Stimulated activated CD8-positive, alpha-beta memory T cell treated with anti-CD3 and anti-CD28 coated beads, Interleukin-12 subunit alpha, Interleukin-12 subunit beta, amount 100 ng/mL, for 24 hours (primary cell): ENCODE measurements at regions not wholly inside any gene's neighbourhood (a gene's known extent, or its start where the extent isn't known, plus 50 kb on each side); places are given as distances from the start of the nearest gene placed in this dataset.

Experiments used
- DNase-seq: peaks from one replicate; pipeline ENCODE4 v3.0.0-alpha.2; 2020; ENCODE audit errors: extremely low read depth

DNA sequence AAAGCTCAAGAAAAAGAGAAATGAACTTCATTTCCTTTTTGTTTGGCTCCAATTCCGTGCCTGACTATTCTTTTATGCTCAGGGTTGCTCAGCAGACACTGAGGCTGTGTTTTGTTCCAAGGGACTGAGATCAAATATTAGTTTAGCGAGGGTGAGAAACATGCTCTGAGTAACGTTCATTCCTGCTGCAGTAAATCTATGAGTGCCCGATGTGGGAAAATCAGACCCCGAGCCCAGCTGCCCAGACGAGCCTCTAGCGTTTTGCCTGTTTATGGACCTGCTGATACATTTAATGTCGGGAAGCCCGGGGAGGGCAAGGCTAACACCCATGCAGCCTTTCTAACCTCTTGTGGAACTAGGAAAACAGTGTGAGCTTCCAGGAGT, 119.2 kb downstream of the VAPA start:
- DNase-seq = no peak

- DNase-seq = no peak
Observed at GRCh38 chr18:10035281-10035991, 121.6 kb downstream of the VAPA start.

DNA sequence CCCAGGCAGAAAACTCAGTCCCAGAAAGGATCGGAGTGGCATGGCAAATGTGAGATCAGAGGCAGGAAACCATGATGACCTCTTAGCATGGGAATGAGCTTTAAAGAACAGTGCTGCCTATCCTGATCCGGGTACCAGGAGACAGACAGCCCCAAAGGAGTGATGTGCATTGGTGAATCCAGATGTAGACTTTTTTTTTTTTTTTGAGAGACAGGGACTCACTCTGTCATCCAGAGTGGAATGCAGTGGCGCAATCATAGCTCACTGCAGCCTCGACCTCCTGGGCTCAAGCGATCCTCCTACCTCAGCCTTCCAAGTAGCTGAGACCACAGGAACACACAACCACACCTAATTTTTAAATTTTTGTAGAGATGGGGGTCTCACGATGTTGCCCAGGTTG, 122.7 kb downstream of the VAPA start:
- DNase-seq = no peak

- no peak for DNase-seq
Observed at GRCh38 chr18:10037181-10037580, 123.4 kb downstream of the VAPA start.

GRCh38 chr18:10038268-10038667, 124.5 kb downstream of the VAPA start:
- no peak for DNase-seq

- no peak for DNase-seq
Observed at GRCh38 chr18:10040287-10041011, 126.6 kb downstream of the VAPA start.

GRCh38 chr18:10041180-10041579, 127.4 kb downstream of the VAPA start:
- DNase-seq = no peak

GRCh38 chr18:10042492-10042891, 128.7 kb downstream of the VAPA start:
- no peak for DNase-seq

GRCh38 chr18:10044054-10044453, 130.2 kb downstream of the VAPA start:
- DNase-seq = no peak

DNA sequence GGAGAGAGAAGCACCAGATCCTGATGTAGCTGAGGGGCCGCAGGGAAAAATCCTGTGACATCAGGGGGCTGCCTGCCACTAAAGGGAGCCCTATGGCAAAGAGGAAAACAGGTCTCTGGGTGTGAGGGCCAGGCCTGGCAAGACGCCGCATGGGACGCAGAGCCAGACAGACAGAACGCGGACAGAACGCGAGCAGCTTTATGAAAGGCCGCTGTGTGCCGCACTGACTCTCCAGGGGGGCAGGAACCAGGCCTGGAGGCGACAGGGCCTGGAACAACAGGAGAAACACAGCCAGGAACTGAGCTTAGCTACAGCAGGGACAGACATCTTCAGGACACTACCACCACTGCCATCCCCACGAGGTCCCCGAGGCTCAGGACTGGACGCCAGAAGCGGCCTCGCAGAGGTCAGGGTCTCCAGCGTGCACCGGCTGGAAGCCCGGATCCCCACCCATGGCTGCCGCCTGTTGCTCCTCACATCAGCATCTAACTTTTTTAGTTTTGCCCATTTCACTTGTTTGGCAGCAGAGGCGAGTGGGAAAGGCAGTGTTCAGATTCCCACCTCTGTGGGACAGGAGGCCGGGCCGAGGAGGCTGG, 131.6 kb downstream of the VAPA start:
- DNase-seq = no peak

- no peak for DNase-seq
Observed at GRCh38 chr18:10046178-10046807, 132.5 kb downstream of the VAPA start.

- no peak for DNase-seq
Observed at GRCh38 chr18:10047237-10047636, 133.4 kb downstream of the VAPA start.

GRCh38 chr18:10049747-10050146, 135.9 kb downstream of the VAPA start:
- no peak for DNase-seq

DNA sequence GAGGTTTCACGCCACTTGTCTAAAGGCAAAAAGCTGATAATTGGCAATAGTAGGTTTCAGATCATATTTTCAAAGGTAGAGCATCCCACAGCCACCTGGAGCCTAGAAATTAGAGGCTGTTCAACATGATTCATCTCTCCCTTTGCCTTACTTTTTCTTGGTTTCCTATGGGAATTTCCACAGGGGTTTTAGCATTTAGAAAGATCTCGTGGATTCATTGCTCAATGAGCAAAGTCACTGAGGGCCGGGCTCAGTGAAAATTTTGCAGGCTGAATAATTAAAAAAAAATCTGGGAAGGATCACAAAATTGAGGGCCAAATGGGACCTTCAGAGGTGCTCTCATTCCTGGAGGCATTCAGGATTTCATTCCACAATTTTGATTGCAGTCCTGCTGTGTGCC, 137.1 kb downstream of the VAPA start:
- no peak for DNase-seq

DNA sequence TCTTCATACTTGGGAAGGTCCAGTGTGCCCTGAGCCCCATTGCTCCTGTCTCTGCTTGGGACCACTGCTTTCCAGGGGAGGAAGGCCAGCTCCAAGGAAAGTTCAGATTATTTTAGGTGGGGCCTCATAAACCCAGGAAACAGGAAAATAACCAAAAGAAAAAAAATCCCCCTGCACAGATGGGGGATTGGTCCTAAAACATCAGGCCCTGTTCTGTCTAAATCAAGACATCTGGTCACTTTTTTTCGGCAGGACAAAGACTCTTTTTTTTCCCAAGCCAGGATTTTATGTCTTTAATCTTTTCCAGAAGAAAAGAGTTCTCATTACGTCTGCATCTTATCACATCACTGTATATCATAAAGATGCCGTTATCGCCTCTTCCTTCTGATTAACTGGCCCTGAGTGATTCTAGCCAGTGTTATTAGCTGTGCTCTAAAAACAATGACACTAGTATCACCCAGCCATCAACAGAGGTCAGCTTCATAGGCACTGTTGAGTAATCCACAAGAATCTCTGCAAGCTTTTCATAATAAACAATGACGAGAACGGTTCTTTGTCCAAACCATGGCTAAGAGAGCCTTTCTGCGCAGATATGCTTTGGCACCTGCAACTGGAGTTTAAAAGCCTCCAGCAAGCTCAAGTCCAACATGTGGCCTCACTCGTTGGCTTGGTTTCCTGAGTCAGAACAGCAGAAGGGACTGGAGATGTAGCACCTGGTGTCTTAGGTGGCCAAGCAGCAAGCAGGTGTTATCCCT, 138.2 kb downstream of the VAPA start:
- no peak for DNase-seq

- no peak for DNase-seq
Observed at GRCh38 chr18:10052871-10053270, 139.1 kb downstream of the VAPA start.

DNA sequence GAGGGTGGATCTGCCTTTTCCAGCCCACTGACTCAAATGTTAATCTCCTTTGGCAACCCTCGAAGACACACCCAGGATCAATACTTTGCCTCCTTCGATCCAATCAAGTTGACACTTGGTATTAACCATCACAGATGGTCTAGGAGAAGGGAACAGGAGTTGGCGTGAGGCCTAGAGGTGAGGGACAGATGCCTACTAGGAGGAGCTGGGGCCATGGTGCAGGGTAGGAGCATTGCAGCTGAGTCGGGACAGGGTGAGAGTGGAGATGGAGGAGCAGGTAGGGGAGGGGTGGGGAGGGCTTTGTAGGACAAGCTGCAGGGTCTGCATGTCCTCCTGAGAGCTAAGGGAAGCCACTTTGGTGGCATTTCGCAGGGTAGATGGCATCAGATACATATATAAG, 140.0 kb downstream of the VAPA start:
- no peak for DNase-seq

DNA sequence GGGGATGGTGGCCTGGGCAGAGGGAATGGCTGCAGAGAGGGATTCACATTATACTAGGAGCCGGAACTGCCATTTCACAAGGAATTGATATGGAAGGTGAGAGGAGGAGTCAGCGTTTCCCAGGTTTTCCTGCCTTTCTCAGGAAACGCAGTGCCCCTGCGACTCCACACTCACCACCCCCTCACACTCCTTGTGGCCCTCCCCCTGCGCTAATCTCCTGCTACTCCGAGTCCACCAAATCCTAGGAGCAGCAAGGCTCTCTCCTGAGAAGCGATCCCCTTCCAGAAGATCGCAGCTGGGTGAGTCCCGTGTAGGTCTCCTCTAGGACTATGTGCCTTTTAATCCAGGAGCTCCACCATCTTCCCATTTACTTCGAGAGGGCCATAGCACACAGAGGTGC, 140.6 kb downstream of the VAPA start:
- no peak for DNase-seq

GRCh38 chr18:10055125-10055750, 141.4 kb downstream of the VAPA start:
- DNase-seq = no peak

GRCh38 chr18:10056506-10056905, 142.7 kb downstream of the VAPA start:
- DNase-seq = no peak

GRCh38 chr18:10057401-10057893, 143.6 kb downstream of the VAPA start:
- DNase-seq = no peak
